Nucleus accumbens (tissue), 56 donors: ENCODE measurements at regions not wholly inside any gene's neighbourhood (a gene's known extent, or its start where the extent isn't known, plus 50 kb on each side); places are given as distances from the start of the nearest gene placed in this dataset.

Experiments used
- DNase-seq, 56 donors: peaks; one replicate each; lab custom pipeline; 2025; lab: John Stamatoyannopoulos, UW

DNA sequence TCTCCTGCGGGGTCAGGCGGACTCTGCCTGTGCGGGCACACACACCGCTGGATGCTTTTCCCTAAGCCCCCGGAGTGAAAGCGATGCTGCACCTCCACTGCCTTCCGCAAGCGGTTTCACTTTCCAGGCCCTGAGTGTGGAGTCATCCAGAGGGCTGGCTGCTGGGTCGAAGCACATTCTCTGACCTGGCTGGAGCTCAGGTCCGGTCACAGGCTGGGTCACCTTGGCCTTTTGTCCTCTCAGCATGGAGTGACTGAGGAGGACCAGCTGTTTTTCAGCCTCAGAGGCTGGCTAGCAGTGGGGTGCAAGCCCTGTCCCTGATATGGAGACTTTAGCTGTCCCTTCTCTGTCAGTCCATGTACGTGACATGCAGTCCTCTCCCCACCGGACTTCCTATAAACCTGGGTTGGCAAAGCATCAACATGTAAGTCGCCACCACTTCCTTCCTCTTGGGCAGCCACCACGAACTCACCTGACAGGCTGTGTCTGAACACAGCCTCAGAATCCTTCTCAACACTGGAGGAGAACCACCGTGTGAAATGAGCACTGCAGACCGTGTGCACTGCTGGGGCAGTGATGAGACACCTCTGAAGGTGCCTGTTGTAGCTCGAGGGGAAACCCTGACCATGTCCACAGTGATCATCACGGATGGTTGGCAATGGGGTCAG lies 51.3 kb downstream of the GADD45G start:
- no peak for DNase-seq

DNA sequence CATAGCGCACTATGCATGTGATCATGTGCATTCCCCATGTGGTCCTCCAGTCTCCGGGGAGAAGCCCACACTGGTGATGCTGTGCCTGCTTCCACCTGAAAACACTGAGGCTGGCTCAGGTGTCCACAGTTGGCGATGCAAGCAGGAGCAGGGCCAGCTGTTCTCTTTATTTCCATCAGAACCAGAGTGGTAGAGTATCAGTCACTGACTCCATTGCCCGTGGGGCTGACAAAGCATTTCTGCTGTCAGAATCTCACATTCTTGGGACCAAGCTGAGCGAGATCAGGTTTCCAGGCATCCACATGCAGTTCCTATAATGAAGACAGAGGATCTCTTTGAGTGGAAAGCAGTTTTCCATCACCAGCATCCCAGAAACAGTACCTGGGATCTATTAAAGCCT lies 52.5 kb downstream of the GADD45G start:
- no peak for DNase-seq

DNA sequence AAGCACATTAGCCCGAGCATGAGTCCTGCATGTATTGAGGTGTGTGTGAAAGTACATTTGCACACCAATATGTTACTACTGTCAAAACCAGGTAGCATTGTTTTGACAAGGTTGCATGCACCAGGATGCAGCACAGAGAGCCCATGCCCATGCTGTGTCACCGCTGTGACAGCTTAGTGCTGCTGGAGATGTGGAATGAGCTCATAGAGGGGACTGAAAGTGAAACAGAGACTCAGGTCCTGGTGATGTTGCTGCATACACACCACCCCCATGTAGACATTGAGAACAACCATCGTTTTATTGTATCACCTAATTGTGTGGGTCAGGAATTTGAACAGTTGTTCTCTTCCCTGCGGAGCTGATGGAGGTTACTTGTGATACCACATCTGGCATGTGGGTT lies 53.0 kb downstream of the GADD45G start:
- DNase-seq: no peak

DNA sequence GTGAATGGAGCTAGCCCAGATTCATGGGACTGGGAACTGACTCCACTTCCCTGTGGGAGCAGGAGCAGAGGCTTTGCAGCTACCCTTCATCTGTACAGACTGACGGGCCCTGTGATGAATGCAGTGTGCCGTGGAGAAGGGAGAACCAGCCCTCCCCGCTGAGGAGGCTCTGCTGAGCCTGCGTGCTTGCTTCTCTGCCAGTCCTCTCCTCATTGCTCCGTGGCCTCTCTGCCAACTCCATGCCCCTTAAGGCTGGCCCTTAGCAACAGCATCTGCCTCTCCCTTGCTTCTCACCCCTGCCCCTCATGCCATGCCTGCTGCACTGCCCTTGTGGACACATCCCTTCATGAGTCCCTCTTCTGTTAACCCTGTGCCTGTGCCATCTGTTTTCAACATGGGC lies 53.6 kb downstream of the GADD45G start:
- DNase-seq: peak in 12 of 56 donors; percentile 13 to 51 (median 28)

DNA sequence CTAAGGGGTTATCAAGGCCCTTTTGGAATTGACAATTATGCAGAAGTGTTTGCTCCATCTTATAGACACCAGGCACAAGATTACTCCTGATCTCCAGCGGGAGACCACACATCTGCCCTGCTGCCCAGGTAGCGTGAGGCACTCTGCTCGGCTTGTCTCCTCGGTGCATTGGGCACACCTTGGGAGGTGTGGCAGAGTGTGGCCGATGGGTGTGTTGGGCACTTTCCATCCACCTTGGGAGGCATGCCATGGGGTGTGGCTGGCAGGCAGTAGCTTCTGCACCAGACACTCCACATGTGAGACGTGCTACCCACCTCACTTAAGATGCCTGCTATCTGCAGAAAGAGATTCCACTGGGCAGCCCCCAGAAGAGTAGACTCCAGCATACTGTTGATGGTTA lies 54.1 kb downstream of the GADD45G start:
- no peak for DNase-seq

DNA sequence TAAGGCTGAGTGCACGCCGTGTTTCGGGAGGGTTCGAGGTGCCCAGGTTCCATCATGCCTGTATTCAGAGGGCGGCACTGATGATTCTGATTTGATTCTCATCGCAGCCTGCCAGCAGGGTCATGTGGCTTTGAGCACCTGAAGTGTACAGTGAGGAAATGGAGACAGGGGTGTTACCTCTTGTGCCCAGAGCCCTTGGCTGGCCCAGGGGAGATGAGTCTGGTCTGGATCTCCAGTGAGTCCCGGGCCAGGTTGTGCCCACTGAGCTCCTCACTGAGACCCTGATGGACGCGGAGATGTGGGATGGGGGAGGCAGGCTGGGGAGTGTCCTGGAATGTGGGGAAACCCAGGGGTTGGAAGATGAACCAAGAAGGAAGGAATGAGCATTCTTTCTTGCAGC lies 54.7 kb downstream of the GADD45G start:
- DNase-seq: no peak

DNA sequence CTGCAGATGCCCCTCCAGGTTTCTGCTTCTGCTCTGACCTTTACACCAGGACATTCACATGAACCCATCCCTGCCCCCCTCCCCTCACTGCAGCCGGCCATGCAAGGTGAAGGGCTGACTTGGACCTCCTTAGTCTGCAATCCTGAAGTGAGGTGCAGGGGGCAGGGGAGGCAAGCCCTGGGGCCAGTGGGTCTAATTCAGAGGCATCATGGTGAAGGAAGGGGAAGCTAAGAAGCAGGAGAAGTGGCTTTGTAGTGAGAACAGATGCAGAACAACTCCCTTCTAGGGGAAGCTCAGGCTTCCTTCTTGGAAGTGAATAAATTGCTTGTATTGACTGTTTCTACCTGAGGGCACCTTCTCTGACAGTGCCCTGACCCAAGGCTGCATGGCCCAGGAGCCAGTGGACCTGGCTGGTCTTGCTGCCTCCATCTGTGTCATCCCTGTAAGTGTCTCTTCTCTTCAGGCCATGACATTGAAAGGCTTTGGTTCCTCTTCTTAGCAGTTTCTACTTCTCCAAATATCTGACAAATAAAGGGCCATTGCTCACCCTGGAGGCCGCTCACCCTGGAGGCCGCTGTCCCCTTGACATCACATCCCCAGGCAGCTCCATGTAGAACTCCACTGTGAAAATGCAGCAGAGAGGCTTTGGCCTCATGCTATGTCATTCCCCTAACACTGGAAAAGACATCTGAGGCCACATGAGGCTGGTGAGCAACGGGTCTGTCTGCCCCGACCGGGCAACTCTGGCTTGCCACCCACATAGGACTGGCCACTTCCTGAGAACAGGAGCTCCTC lies 55.3 kb downstream of the GADD45G start:
- DNase-seq: no peak

DNA sequence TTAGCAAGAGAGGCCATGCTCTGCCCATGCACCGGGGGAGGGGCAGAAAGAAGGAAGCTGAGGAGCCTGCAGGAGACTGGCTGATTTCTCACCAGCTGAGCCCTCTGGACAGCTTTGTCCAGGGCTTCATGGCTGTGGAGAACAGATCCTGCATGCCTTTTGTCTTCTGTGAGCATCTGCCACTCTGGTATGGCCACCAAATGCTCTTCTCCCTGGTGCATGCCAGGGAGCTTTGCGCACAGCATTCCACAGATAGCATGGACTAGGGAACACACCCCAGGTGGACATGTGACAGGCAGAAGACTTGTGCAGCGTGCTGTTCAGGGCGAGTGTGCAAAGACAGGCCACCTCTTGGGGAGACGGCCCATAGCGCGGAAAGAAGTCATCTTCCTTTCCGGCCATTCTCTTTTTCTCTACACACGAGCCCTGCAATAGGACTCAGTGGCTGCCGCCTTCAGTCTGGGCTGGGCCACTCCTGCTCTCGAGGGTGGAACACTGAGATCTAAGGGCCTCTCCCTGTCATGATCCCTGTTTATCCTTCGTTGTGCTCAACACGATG lies 56.7 kb downstream of the GADD45G start:
- peak in 15 of 56 donors; percentile 27 to 73 (median 54) for DNase-seq

DNA sequence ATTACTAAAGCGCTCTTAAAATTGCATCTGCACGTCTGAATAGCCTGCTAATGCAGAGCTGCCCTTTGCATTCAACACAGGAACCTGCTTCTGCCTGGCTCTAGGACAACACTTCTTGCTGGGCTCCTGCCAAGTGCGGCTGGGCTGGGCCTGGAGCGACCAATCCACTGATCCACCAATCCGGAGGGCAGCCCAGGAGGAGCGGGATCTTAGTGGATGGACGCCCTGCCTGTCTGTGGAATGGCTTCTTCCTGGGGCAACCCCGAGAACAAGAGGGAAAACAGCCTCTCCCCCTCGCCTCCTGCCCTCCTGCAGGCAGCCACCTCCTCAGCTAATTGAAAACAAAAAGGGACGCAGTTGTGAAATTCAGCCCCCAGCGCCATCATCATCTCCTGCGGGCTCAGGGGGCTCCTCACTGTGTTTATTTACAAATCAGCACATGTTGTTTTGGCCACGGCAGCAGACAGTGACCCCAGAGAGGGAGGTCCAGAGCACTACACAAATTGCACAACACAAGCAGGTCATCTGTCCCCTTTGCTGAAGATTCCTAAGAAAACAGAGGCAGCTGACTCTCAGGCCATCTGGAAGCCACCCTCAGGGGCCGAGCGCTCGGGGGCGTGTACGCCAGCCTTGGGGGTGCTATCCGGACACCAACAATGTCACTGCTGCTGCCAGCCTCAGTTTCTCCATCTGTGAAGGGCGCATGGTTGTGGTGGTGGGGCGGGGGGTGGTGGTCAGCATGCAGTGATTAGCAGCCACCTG lies 57.3 kb downstream of the GADD45G start:
- peak; percentile 66 to 99 (median 95) for DNase-seq

DNA sequence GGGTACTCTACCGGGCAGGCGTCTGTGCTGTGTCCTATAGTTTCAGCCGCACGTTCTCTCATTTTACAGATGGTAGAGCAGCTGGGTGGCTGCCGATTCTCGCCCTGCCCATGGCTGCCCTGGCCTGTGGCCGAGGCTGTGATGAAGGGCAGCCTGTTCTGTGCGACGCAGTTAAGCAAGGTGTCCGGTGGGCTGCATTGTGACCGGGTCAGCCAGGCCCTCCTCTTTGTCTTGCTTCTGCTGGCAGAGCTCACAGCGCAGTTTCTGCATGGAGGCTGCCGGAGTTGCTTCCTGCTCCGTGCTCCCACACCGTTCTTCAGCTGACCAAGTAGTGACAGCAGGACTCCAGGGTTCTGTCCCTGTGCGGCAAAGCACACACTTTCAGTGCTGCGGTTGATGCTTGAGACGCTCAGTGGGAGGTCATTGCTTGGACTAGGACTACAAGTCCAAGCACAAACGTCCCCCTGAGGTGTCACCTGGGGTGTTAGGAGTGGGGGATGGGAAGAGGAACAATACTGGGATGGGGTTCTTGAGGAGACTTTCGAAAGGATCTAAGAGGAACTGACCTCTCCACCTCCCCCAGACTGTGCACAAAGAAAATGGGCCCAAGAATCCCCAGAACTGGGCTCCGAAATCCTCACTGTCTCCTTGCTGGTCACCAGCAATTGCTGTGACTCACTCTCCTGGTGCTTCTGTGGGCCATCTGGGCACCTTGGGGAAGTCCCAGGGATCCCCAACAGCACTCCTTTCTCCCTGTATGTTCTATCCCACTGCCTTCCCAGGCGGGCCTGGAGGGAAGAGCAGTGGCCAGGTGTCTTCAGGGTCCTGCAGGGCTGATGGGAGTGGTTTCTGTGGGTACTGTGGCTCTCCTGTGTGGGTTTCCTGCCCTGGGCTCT lies 58.2 kb downstream of the GADD45G start:
- DNase-seq: peak in 3 of 56 donors; percentile 11 to 44 (median 27)

DNA sequence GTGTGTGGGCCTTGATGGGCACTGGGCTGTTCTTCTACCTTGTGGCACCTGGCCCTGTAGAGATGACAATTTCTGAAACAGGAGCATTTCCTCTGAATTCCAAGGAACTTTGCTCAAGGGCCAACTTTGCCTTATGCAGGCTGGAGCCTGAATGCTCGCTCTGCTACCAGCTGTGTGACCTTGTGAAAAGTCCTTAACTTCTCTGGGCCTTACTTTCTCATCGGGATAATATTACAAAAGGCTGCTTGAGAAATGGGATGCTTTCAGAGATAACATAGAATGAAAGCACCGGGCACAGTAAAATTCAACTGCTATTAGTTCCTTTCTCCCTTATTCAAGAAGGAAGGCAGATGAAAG lies 58.8 kb downstream of the GADD45G start:
- no peak for DNase-seq

DNA sequence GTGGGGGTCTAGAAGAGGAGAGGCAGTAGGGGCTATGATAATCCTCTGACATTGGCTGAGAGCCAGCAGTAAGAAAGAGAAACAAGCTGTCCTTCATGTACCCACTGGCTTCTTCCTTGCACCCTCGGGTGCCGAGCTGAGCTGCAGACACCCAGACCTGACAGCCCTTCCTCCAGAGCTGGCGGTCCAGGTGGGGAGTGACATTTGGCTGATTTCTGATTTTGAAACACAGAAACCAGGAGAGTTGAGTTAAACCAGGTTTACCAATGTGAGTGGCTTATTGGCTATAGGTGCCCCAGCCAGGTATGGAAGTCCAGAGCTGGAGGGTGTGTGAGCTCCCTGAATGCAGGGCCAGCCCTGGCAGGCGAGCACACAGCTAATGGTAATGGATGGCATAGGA lies 59.2 kb downstream of the GADD45G start:
- no peak for DNase-seq

DNA sequence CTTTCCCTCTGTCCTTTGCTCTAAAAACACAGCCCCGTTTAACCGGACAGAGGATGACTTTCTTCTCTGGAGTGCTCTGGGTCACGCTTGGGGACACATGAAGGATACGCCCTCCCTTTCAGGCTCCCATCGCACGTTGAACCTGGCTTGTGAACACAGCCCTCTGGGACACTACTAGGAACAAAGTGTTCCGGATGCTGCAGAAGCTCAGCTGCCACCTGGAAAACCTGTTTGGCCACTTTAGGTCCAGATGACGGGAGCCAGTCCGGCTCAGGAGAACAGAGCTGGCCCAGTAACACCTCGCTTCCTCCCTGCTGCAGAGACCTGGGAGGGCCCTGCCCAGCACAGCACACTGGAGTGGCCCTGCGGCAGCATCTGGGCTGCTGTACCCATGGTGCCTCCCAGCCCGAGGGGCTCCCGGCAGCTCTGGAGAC lies 60.1 kb downstream of the GADD45G start:
- no peak for DNase-seq

DNA sequence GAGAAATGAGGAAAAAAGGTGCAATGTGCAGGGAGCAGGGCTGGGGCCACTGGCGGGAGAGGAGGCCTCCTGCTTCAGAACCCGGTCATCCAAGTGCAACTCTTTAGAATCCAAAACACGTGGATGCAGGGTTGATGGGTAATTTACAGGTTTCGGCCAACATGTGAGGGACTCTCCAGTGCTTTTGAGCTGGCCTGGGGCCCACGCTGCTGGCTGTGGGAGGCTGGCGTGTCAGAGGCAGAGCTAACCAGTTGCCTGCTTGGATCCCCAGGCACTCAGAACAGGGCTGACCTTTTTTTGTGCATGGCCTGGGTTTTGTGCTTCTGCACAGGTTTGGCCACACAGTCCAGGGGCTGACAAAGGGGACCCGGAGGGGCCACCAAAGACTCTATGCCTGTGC lies 61.6 kb downstream of the GADD45G start:
- no peak for DNase-seq

DNA sequence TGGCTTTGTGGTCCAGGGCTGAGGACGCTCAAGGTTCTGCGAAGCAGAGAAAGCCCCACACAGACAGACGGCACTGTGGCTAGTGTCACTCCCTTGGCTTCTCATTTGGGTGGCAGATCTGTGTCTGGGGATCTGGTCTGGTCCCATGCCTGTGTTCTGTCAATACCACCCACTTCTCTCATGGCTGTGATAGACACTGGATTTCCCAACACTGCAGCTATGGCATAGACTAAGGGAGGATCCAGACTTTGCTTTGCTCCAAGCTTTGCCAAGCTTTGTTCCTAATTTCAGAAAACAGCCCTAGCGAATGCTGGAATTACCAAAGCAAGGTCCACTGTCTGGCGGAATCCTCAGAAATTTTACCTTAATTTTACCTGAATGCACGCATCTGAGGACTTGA lies 62.1 kb downstream of the GADD45G start:
- no peak for DNase-seq

DNA sequence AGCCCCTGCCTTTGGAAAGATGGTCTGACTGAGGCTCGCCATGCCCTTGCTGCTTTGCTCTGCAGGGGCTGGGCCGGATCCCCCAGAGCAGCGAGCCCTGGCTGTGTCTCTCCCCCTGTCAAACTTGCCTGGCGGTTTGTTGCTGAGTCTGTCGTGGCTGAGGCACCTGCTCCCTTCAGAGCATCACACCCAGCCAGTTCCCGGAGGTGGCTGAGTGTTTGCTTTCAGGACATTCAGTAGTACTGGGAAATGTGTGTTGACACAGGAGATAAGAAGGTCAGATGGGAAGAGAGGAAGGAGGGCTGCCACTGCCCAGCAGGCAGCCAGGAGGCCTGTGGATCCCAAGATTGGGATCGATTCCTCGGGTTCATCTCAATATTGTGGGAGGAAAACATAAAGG lies 62.9 kb downstream of the GADD45G start:
- no peak for DNase-seq

DNA sequence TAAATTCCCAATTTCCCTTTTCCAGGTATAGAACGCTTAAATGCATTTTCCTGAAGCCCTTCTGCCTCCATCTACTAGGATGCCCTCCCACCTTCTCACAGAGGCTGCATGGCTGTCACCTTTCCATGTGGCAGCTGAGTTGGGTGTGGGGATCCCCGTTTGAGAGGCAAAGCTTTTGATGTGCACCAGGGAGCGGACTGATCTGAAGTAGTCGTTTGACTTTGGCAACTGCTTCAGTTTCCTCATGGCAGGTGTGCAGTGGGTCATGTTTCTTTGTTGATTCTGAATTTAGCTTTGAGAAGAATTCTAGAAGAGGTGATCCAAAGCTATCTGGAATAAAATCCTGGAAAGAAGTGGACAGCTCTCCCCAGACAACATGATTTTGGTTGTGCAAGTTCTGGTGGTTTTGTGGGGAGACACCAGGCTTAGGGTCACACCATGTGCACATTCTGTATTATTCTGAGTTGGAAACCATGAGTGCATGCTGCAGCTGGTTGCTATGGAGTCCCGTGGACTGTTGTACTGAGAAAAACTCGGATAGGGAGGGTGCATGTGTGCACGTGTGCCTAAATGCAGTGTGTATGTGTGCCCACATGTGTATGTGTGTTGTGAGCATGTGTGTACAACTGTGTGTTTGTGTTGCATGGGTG lies 63.5 kb downstream of the GADD45G start:
- no peak for DNase-seq

DNA sequence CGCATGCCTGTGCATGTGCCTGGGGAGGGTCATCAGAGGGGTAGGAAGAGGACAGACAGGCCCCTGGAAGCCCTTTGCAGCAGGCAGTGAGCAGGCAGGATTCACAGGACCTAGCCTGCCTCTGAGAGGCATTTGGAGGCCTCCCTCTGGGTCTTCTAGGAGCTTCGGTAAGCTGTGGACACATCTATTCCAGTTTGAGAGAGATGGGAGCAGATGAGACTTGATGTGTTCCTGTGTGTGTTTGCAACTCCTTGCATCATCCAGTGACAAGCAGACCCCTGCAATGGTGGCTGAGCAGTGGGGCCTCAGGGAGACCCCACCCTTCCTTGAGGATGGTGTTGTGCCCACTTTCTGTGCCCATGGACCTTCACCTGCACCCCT lies 64.0 kb downstream of the GADD45G start:
- no peak for DNase-seq

DNA sequence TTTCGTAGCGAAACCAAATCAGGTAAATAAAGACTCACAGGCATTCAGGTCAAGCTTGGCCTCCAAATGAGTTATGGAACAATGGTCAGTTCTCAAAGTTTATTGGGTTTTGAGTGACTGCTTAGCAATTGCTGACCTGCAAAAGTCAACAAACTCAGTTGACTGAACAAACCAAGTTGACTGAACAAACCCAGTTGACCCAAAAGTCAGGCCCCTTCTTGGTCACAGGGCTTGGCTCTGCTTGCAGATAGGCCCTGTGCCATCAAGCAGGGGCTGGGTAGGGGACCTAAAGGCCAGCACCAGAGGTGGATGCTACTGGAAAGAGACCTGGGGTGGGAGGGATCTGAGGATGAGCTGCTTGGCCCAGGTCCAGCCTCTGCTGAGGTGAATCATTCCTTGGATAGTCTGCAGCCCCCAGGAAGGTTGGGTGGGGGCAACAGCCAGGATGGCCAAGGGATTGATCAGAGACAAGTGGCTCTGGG lies 64.6 kb downstream of the GADD45G start:
- DNase-seq: no peak

DNA sequence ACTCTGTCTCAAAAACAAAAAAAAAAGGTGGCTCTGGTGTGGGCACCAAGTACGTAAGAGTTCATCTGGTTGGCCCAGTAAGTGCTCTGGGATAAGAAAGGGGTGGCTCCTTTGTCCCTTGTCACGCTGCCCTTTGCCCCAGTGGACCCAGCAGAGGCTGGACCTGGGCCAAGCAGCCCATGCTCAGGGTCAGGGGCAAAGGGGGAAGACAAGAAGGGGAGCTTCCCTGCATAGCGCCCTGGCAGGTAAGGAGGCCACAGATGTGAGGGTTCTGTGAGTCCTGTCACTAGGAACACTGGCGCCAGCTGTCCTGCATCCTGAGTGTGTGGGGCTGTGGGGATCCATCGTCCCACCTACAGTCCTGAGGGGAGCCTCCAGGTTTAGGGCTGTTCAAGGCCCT lies 65.3 kb downstream of the GADD45G start:
- DNase-seq: no peak
